ENCODE measurements at regions not wholly inside any gene's neighbourhood (a gene's known extent, or its start where the extent isn't known, plus 50 kb on each side); places are given as distances from the start of the nearest gene placed in this dataset.

- Mint-ChIP-seq H3K4me3 (no peak overlapping the region), H3K4me1 (peaks cover 38% of the 10 kb centered on the region in 2 experiments), H3K9me3 (peaks cover 8 to 12% of the 10 kb centered on the region in 2 experiments), H3K27ac (no peak overlapping the region), H3K36me3 (ENCODE audit: insufficient read depth in 1 of 3, low read depth in 3 of 3) (peaks cover 0 to 16% (median 1%) of the 10 kb centered on the region in 3 experiments; a peak in 4 of 7 replicates), H3K27me3 (ENCODE audit: low read depth) (no peaks in the 10 kb centered on the region)
- Histone ChIP-seq H4K5ac (ENCODE audit: insufficient read length, low read depth, low read length) (no peak overlapping the region), H3K23me2 (ENCODE audit: insufficient read length, low read depth, low read length, poor library complexity, severe bottlenecking) (no peaks in the 10 kb centered on the region), H3K23ac (ENCODE audit: insufficient read length, low read depth, low read length) (no peak overlapping the region), H4K91ac (ENCODE audit: insufficient read length, low read depth, low read length) (no peak overlapping the region), H3K4me1 (ENCODE audit: insufficient read depth, low read length) (peaks cover 5% of the 10 kb centered on the region; the same call in 1 of the 2 replicates), H4K8ac (replicated peaks; ENCODE audit: insufficient read length, low read depth, low read length) (no peak overlapping the region), H2BK5ac (ENCODE audit: insufficient read length, low read length) (no peak overlapping the region), H2BK120ac (ENCODE audit: low read depth, low read length, poor library complexity, severe bottlenecking) (no peak overlapping the region), H3K14ac (ENCODE audit: insufficient read depth, low read length) (no peak overlapping the region), H3K9ac (ENCODE audit: extremely low read depth, insufficient read length, low read length) (no peak overlapping the region), H3K27me3 (ENCODE audit: insufficient read depth, low read length) (no peaks in the 10 kb centered on the region), H4K20me1 (ENCODE audit: control insufficient read depth, insufficient read depth, insufficient read length) (no peaks in the 10 kb centered on the region), H2BK15ac (ENCODE audit: low read depth, low read length) (no peak overlapping the region), H3K79me1 (ENCODE audit: insufficient read depth, low read depth, low read length, poor library complexity, severe bottlenecking) (no peaks in the 10 kb centered on the region), H2AFZ (ENCODE audit: low read length) (no peak overlapping the region), H2BK20ac (ENCODE audit: low read depth, low read length, poor library complexity, severe bottlenecking) (no peak overlapping the region), H3K79me2 (ENCODE audit: insufficient read depth, low read length) (no peaks in the 10 kb centered on the region), H2AK5ac (ENCODE audit: insufficient read length, low read length) (no peak overlapping the region), H3K4ac (ENCODE audit: low read depth, low read length) (no peak overlapping the region), H3T11ph (ENCODE audit: low read length) (no peak overlapping the region), H3K9me3 (ENCODE audit: control insufficient read depth, low read depth, low read length) (no peaks in the 10 kb centered on the region), H3K27ac (ENCODE audit: insufficient read length, low read depth, low read length) (no peak overlapping the region), H3K56ac (ENCODE audit: insufficient read length, low read depth, low read length) (no peak overlapping the region), H3K18ac (ENCODE audit: insufficient read length, low read depth, low read length) (no peak overlapping the region), H2BK12ac (ENCODE audit: insufficient read length, low read depth, low read length) (no peak overlapping the region), H3K4me2 (ENCODE audit: insufficient read depth, insufficient read length, low read length) (no peak overlapping the region)
- no peak for DNase-seq
- no peak for TF ChIP-seq CTCF (conservative IDR thresholded peaks at IDR 0.05)
- no CpG with 5 or more reads among the region's 2 CpGs for WGBS (ENCODE audit: extremely low coverage, insufficient read length, low lambda C conversion rate)
Measured at GRCh38 chr6:101088594-101088993, 207.5 kb upstream of the ASCC3 start.

Data from H9 (cell line).